ENCODE measurements at regions not wholly inside any gene's neighbourhood (a gene's known extent, or its start where the extent isn't known, plus 50 kb on each side); places are given as distances from the start of the nearest gene placed in this dataset.

DNA sequence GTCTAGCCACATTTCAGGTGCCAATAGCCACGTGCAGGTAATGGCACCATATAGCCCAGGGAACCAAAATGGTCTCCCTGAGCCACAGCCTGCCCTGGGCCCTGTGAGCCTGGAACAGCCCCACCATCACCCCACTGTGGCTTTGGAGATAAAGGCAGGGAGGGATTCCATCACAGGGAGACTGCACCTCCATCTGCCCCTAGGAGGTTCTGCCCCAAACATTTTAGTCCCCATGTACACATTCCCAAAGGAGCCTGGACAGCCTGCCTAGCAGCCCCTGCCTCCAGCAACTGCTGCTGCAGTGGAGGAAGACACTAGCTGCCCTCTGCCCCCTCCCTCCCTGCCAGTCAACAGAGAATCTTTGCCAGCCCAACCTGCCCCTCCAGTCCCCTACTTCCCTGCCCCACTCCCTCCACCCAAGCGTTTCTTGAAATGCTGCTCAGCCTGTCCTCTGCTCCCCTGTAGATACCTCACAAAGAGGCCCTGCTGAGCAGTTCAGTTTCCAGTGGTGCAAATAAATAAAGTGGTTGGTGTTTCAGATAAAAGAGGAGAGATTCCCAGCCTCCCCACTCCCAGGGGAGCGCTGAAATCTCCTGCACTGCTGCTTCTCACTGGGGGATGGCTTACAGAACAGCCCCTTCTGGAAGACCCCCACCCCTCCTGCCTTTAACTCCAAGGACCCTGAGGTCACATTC lies 921.8 kb downstream of the UQCRFS1 start:
- DNase-seq (ENCODE audit: low read depth) = no peak

DNA sequence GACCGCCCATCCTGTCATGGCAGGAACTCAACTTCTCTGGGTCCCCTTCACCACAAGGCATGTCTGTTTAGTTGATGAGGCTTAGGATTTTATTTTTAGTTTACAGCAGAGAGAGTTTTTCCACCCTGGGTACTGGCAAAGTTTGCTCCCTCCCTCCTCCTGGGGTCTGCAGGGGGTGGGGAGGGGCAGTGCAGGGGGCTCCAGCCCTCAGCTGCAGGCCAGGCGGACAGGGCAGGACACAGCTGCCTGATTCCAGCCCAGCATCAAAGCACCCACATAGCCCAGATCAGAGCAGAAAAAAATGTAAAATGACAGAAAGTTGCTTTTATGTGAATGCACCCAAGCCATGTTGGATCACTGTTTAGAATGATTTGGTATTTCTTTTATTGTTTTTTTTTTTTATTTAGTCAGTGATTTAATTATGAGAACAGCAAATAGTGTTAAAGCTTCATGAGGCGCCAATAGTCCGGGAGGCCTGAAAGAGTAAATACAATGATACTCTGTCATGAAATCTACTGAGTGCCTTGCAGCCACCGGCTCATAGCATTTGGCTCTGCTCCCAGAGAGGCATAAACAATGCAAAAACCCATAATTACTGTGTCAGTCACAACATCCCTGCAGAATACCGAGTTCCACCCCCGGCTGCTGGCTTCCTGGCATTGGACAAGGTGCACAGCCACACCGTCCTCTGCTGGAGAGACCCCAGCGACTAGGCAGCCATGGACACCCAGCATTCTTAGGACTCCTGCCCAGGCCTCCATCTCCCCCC lies 923.5 kb downstream of the UQCRFS1 start:
- no peak for DNase-seq (ENCODE audit: low read depth)

DNA sequence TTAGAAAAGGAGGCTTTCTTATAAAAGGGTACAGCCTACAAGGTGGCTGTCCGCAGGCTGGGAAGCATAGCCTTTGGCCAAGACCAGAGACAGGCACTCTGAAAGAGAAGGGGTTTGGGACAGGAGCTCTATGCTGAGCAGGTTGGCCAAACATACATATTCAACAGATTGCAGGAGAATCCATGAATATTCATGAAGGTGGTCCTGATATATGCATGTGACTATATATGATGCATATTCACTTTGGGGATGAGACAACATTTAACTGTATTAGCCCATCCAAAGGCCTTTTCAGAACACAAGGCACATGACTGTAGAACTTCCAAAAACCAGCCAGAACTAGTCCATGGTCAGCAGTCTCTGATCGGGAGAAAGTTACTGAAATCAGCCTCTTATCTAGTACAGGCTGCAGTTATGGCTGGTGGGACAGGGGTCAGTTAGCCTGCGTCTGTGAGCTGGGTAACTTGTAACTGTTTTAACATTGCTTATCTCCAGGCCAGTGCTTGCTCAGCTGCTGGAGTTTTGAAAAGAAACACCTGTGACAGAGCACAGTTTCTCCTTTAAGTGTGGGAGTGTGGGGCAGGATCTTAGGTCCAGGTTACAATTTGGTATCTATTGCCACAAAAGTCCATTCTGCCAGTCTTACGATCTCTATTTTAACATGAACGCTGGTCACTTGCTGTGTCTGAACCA lies 924.2 kb downstream of the UQCRFS1 start:
- DNase-seq (ENCODE audit: low read depth) = no peak

DNA sequence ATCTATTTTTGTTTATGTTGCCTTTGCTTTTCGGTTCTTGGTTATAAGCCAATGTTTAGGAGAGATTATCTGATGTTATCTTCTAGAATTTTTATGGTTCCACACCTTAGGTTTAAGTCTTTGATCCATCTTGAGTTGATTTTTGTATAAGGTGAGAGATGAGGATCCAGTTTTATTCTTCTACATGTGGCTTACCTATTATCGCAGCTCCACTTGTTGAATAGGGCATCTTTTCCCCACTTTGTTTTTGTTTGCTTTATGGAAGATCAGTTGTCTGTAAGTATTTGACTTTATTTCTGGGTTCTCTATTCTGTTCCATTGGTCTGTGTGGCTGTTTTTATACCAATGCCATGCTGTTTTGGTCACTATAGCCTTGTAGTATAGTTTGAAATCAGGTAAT lies 927.0 kb downstream of the UQCRFS1 start:
- DNase-seq (ENCODE audit: low read depth) = no peak

GRCh38 chr19:28285078-28285477 lies 927.9 kb downstream of the UQCRFS1 start:
- no peak for DNase-seq (ENCODE audit: low read depth)

DNA sequence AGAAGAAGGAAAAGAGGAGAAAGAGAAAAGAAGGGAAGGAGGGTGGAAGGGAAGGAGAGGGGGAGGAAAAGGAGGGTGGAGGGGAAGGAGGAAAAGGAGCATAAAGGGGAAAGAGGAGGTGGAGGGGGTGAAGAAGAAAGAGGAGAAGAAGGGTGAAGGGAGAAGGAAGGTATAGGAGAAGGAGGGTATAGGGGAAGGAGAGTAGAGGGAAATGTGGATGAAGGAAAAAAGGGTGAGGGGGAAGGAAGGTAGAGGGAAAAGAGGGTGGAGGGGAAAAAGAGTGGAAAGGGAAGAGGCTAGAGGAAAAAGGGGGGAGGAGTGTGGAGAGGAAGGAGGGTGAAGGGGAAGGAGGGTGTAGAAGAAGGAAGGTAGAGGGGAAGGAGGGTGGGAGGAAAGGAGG lies 928.6 kb downstream of the UQCRFS1 start:
- no peak for DNase-seq (ENCODE audit: low read depth)

DNA sequence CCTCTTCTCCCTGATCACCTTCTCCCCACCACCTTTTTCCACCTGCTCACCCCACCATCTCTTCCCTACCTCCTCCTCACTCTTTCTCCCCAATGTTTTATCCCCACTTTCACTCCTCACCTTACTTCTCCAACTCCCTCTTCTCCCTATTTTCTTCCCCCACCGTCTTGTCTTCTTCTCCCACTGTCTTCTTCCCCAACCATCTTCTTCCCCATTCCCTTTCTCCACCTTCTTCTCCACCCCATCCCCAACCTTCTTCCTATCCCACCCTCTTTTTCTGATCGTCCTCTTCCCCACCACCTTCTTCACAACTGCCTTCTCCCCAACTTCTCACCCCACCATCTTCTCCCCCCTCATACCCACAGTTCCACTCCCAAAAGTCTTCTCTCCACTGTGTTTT lies 929.4 kb downstream of the UQCRFS1 start:
- no peak for DNase-seq (ENCODE audit: low read depth)

GRCh38 chr19:28281676-28282075 lies 931.3 kb downstream of the UQCRFS1 start:
- DNase-seq (ENCODE audit: low read depth) = no peak

- DNase-seq (ENCODE audit: low read depth) = no peak
Measured at GRCh38 chr19:28264556-28264955, 948.4 kb downstream of the UQCRFS1 start.

DNA sequence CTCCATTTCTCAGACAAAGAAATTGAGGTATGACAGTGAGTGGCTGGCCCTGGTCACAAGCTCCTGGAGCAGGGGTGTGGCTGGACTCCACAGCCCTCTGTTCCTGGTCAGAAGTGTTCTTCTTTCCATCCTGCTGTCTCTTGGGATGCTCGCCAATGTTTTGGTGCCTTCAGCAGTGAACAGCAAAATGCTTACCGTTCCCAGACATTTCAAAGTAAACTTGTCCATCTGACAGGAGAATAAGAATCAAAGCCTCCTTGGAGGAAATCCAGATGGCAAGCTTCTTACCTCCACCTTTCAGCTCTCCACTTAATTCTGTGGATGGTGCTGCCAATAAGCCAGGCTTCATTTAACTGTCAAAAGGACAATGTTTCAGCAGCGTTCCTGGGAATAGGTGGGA lies 954.1 kb downstream of the UQCRFS1 start:
- DNase-seq (ENCODE audit: low read depth) = no peak

DNA sequence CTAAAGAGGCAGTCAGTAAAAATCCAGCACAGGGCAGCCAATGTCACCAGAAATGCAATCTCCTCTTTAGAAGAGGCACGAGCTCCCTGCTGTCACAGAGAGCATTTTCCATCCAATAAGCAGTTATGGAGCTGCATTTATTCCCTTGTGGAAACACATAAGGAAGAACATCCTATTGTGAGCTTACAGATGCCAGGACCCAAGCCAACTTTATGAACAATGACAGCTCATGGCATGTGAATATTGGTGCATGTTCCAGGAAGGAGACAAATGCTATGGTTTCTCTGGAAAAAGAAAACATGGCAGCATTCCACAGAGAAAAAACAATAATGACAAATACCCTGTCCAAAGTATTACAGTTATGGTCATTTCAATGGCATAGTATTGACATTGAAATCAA lies 955.6 kb downstream of the UQCRFS1 start:
- no peak for DNase-seq (ENCODE audit: low read depth)

DNA sequence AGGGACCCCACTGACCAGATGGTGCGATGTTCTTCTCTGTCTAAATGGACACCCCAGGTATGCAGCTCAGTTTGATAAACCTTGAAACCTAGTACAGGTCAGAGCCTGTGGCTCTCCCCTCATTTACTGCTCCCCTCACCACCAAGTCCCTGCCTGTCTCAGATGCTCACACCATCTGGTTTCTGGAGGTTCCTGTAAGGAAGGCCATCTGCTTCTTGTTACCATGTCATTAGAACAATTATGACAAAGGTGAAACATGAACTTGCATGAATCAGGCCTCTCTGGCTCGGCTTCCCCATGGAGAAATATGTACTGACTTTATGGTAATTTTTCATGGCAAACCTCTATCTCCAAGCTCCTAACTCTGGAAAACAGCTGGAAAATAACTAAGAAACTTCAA lies 965.7 kb downstream of the UQCRFS1 start:
- DNase-seq (ENCODE audit: low read depth) = no peak

DNA sequence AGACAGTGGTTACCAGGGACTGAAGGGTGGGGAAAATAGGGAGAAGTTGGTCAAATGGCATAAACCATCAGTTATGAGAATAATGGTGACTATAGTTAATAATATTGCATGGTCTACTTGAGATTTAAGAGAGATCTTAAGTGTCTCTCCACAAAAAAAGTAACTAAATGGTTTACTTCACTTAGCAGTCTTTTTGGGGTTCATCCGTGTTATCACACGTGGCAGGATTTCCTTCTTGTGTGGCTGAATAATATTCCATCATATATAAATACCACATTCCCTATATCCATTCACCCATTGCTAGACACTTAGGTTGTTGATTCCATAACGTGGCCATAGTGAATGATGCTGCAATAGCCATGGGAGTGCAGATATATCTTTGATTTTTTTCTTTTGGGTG lies 967.0 kb downstream of the UQCRFS1 start:
- DNase-seq (ENCODE audit: low read depth) = no peak

DNA sequence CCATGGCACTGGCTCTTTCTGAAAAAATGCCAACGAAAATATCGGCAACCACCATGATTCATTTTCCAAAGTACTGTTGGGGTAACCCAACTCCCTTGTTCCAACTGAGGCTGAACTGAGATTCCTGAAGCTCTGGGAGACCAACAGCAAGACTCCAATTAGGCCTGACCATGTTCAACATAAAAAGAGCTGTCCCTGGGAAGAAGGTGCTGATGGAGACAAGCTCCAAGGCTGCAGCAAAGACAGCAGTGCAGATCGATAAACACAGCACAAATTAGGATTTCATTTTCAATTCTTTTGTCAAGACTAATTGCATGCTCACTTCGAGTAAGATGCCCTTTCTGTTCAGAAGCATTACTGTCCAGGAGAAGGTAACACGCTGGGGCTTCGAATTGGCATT lies 968.0 kb downstream of the UQCRFS1 start:
- no peak for DNase-seq (ENCODE audit: low read depth)

DNA sequence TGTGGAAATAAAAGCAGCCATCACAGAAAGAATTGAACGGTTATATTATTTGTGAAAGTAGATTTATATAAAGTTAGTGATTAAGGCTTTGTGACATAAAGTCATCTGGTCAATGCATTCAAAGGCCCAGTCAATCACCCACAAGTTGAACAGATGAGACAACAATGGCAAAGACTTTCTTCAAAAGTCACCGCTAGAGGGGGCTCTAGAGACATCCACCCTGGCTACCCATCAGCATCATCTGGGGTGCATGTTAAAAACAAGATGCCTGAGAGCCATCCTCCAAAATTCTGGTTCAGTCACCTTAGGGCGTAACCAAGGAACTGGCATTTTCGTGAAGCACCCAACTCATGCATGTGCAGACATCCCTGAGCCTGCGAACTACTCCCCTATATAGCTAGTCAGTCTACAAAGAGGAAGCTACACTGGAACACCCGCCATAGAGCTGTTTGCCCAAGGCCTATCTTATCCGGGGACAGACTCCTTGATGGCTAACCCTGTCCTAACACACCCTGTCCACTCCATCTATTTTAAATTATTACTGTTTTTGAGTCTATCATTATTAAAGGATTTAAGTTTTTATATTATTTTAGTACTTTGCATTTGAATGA lies 970.5 kb downstream of the UQCRFS1 start:
- DNase-seq (ENCODE audit: low read depth) = no peak

DNA sequence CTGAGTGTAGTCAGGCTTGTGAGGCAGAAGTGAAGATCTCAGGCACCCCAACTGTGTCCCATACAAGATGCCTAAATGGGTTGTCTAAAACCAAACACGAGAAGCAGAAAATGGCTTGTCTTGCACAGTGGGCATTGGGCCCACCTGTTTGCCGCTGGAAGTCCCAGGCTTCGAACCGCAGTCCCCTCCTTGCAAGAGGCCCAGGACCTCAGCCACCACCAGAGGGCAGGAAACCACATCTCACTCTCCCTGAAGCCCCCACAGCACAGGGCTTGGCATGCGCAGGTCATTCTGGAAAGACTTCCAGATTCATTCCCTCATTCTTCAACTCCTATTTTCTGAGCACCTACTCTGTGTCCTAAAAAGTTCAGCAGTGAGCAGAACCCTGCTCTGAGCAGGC lies 973.7 kb downstream of the UQCRFS1 start:
- DNase-seq (ENCODE audit: low read depth) = no peak

- no peak for DNase-seq (ENCODE audit: low read depth)
Measured at GRCh38 chr19:28238270-28238820, 974.6 kb downstream of the UQCRFS1 start.

GRCh38 chr19:28235606-28236125 lies 977.3 kb downstream of the UQCRFS1 start:
- DNase-seq (ENCODE audit: low read depth) = no peak

GRCh38 chr19:28234637-28235036 lies 978.3 kb downstream of the UQCRFS1 start:
- DNase-seq (ENCODE audit: low read depth) = no peak

DNA sequence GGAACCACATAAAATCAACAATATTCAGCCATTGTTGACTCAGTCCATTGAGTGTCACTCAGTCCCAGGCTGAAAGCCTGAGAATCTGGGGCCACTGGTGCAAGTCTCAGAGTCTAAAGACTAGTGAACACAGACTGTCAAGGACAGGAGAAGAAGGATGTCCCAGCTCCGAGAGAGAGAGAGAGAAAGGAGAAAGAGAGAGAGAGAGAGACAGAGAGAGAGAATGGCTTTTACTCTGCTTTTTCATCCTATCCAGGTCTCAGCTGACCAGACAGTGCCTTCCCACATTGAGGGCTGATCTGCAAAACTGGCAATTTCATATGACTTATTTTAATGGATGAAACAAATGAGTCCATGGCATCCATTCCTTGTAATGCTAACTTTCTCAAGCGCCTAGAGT lies 984.1 kb downstream of the UQCRFS1 start:
- DNase-seq (ENCODE audit: low read depth) = no peak

DNA sequence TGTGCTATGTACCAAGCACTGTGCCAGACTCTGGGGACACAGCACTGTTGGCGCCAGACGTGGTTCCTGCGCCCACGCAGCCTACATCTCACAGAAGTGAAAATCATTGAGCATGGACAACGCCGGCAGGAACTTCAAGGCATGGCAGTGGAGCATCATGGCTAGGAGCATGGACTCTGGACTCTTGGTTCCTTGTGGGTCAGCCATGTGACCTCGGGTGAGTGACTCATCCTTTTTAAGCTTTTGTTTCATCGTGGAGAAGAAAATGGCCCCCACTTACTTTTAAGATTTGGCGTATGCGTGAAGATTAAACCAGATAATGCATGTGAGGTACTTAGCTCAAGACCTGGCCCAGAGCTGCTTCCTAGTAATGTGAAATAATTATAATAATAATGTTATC lies 988.5 kb downstream of the UQCRFS1 start:
- DNase-seq (ENCODE audit: low read depth) = no peak

GRCh38 chr19:28221736-28222135 lies 991.2 kb downstream of the UQCRFS1 start:
- no peak for DNase-seq (ENCODE audit: low read depth)
